SU-DHL-6 (cell line): ENCODE measurements at regions not wholly inside any gene's neighbourhood (a gene's known extent, or its start where the extent isn't known, plus 50 kb on each side); places are given as distances from the start of the nearest gene placed in this dataset.

ENCODE experiments used
- EZH2phosphoT487 ChIP-seq: fragments of 200-600 bp; sonication (generic), shearing (Covaris generic); conservative IDR thresholded peaks from 2 replicates; pipeline ENCODE4 v1.6.1; 2018; ENCODE audit warnings: mild to moderate bottlenecking, antibody characterized with exemption, low read length, moderate library complexity, mixed read lengths
- TF ChIP-seq, protein P1 (sequence below): fragments of 200-600 bp; sonication (generic); IDR thresholded peaks from one replicate; pipeline ENCODE4 v1.5.1; 2017; ENCODE audit warnings: antibody characterized with exemption, mild to moderate bottlenecking, low read length, moderate library complexity; ENCODE audit not compliant: insufficient read depth, poor library complexity, severe bottlenecking

DNA sequence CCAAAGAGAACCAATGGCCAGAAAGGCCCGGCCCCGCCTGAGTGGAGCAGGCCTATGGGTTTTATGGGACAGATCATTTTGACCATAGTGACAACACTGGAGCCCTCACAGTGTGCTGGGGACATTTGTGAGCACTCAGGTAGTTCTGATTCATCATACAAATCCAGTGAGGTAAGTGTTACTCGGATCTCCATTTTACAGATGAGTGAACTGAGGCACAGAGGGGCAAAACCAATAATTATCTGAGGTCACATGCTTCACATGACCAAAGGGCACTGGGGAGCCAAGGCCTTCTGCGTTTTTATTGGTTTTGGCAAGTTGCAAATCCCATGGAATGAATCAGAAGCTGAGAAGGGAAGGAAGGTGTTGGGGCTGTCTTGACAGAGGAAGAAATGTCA, 111.5 kb upstream of the MGAT5 start:
- TF ChIP-seq, protein P1, sequence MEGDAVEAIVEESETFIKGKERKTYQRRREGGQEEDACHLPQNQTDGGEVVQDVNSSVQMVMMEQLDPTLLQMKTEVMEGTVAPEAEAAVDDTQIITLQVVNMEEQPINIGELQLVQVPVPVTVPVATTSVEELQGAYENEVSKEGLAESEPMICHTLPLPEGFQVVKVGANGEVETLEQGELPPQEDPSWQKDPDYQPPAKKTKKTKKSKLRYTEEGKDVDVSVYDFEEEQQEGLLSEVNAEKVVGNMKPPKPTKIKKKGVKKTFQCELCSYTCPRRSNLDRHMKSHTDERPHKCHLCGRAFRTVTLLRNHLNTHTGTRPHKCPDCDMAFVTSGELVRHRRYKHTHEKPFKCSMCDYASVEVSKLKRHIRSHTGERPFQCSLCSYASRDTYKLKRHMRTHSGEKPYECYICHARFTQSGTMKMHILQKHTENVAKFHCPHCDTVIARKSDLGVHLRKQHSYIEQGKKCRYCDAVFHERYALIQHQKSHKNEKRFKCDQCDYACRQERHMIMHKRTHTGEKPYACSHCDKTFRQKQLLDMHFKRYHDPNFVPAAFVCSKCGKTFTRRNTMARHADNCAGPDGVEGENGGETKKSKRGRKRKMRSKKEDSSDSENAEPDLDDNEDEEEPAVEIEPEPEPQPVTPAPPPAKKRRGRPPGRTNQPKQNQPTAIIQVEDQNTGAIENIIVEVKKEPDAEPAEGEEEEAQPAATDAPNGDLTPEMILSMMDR: no peak
- no peak for TF ChIP-seq EZH2phosphoT487
